CD4-positive, alpha-beta memory T cell (primary cell): ENCODE measurements at regions not wholly inside any gene's neighbourhood (a gene's known extent, or its start where the extent isn't known, plus 50 kb on each side); places are given as distances from the start of the nearest gene placed in this dataset.

ENCODE experiments used
- CTCF ChIA-PET: fragments of 350-600 bp; sonication (Branson Sonifier 250); formaldehyde crosslinking; loops from one replicate; lab custom pipeline; 2021; ENCODE audit warnings: inconsistent platforms; ENCODE audit not compliant: partially characterized antibody; lab: Charles Lee
- POLR2A ChIA-PET: fragments of 350-600 bp; sonication (Branson Sonifier 250); formaldehyde crosslinking; loops from one replicate; lab custom pipeline; 2021; ENCODE audit not compliant: partially characterized antibody; lab: Charles Lee
- DNase-seq, 5 donors: peaks; one replicate each; pipeline versions ENCODE4 v3.0.0 to v3.0.0-alpha.2; 2020 to 2022; ENCODE audit warnings: mixed read lengths in 1 of 5
- H3K27ac ChIP-seq: one replicate; pipeline ENCODE4 v1.7.0; 2013; ENCODE audit warnings: low read depth, low read length
- H3K27me3 ChIP-seq: 2 replicates; pipeline ENCODE4 v1.7.0; 2013; ENCODE audit warnings: mild to moderate bottlenecking, low read length, moderate library complexity; ENCODE audit not compliant: insufficient read depth
- H3K36me3 ChIP-seq: 2 replicates; pipeline ENCODE4 v1.7.0; 2013; ENCODE audit warnings: mild to moderate bottlenecking, low read length, moderate library complexity; ENCODE audit not compliant: insufficient read depth
- H3K4me1 ChIP-seq: 2 replicates; pipeline ENCODE4 v1.7.0; 2013; ENCODE audit warnings: mild to moderate bottlenecking, low read length, moderate library complexity; ENCODE audit not compliant: insufficient read depth
- H3K4me3 ChIP-seq, 2 donors: one replicate each; pipeline ENCODE4 v1.7.0; 2013; ENCODE audit warnings: low read length in 2 of 2, mild to moderate bottlenecking in 1 of 2
- H3K9me3 ChIP-seq, 2 donors: one replicate each; pipeline ENCODE4 v1.7.0; 2013; ENCODE audit warnings: low read length in 2 of 2, control low read depth in 1 of 2; ENCODE audit not compliant: control insufficient read depth in 1 of 2
- H3K27ac Mint-ChIP-seq, 7 donors: one replicate each; pipeline ENCODE4 v1.8.0; 2020 to 2021; ENCODE audit warnings: mixed read lengths in 7 of 7, mild to moderate bottlenecking in 6 of 7, inconsistent platforms in 3 of 7, moderate library complexity in 3 of 7
- H3K27me3 Mint-ChIP-seq, 2 donors: one replicate each; pipeline ENCODE4 v1.8.0; 2020 to 2021; ENCODE audit warnings: mixed read lengths in 2 of 2
- H3K36me3 Mint-ChIP-seq, 2 donors: one replicate each; pipeline ENCODE4 v1.8.0; 2020 to 2021; ENCODE audit warnings: mixed read lengths in 2 of 2, inconsistent platforms in 1 of 2, mild to moderate bottlenecking in 1 of 2
- H3K4me1 Mint-ChIP-seq, 4 donors: one replicate each; pipeline ENCODE4 v1.8.0; 2020 to 2021; ENCODE audit warnings: mixed read lengths in 4 of 4, mild to moderate bottlenecking in 1 of 4
- H3K4me3 Mint-ChIP-seq, 8 donors: one replicate each; pipeline ENCODE4 v1.8.0; 2020 to 2021; ENCODE audit warnings: mixed read lengths in 8 of 8, mild to moderate bottlenecking in 7 of 8, moderate library complexity in 6 of 8, inconsistent platforms in 3 of 8
- H3K9me3 Mint-ChIP-seq, 8 donors: one replicate each; pipeline ENCODE4 v1.8.0; 2020 to 2021; ENCODE audit warnings: mixed read lengths in 8 of 8, mild to moderate bottlenecking in 5 of 8, inconsistent platforms in 3 of 8, moderate library complexity in 1 of 8
- intact Hi-C: fragments of 100-400 bp; cut with micrococcal nuclease; formaldehyde crosslinking; loops from one replicate; pipeline ENCODE4 v1.15.1; 2023

GRCh38 chr15:38720893-38721567 lies 156.4 kb upstream of the RASGRP1 start:
- H3K4me3 Mint-ChIP-seq: no peak overlapping the region
- POLR2A ChIA-PET: no interaction called here
- CTCF ChIA-PET: no interaction called here
- no peak overlapping the region for H3K27ac ChIP-seq
- peaks cover 0 to 3% (median 0%) of the 10 kb centered on the region in 4 donors for H3K4me1 Mint-ChIP-seq
- H3K36me3 ChIP-seq: no peaks in the 10 kb centered on the region
- no peak overlapping the region for H3K4me3 ChIP-seq
- H3K27me3 Mint-ChIP-seq: peaks cover 0 to 2% of the 10 kb centered on the region in 2 donors
- no peaks in the 10 kb centered on the region for H3K9me3 ChIP-seq
- no peaks in the 10 kb centered on the region for H3K4me1 ChIP-seq
- DNase-seq: no peak
- no peaks in the 10 kb centered on the region for H3K36me3 Mint-ChIP-seq
- intact Hi-C loops: no loop called here
- no peak overlapping the region for H3K27ac Mint-ChIP-seq
- no peaks in the 10 kb centered on the region for H3K9me3 Mint-ChIP-seq
- H3K27me3 ChIP-seq: no peaks in the 10 kb centered on the region

GRCh38 chr15:38721568-38721945 lies 156.9 kb upstream of the RASGRP1 start:
- Mint-ChIP-seq H3K9me3 (no peaks in the 10 kb centered on the region), H3K27me3 (peaks cover 0 to 2% of the 10 kb centered on the region in 2 donors), H3K4me3 (no peak overlapping the region), H3K36me3 (no peaks in the 10 kb centered on the region), H3K27ac (no peak overlapping the region), H3K4me1 (peaks cover 0 to 3% (median 0%) of the 10 kb centered on the region in 4 donors)
- Histone ChIP-seq H3K36me3 (no peaks in the 10 kb centered on the region), H3K4me3 (no peak overlapping the region), H3K9me3 (no peaks in the 10 kb centered on the region), H3K27me3 (no peaks in the 10 kb centered on the region), H3K4me1 (no peaks in the 10 kb centered on the region), H3K27ac (no peak overlapping the region)
- CTCF ChIA-PET: no interaction called here
- POLR2A ChIA-PET: no interaction called here
- no peak for DNase-seq
- intact Hi-C loops: no loop called here

- peaks cover 0 to under 1% of the 10 kb centered on the region in 2 donors for H3K27me3 Mint-ChIP-seq
- Histone ChIP-seq H3K27ac (no peak overlapping the region), H3K27me3 (no peaks in the 10 kb centered on the region), H3K36me3 (no peaks in the 10 kb centered on the region), H3K4me3 (no peak overlapping the region), H3K4me1 (no peaks in the 10 kb centered on the region), H3K9me3 (no peaks in the 10 kb centered on the region)
- no peak for DNase-seq
- ChIA-PET POLR2A (no interaction called here), CTCF (interaction anchor here (0.8 to 4.1 kb wide), 5 partner anchors 12 to 282 kb away, joined by 3 to 19 read pairs (median 3); no protein-coding TSS in a partner anchor)
- H3K9me3 Mint-ChIP-seq: no peaks in the 10 kb centered on the region
- no peak overlapping the region for H3K27ac Mint-ChIP-seq
- intact Hi-C loops: no loop called here
- H3K4me1 Mint-ChIP-seq: peaks cover 0 to 3% (median 0%) of the 10 kb centered on the region in 4 donors
- H3K36me3 Mint-ChIP-seq: no peaks in the 10 kb centered on the region
- no peak overlapping the region for H3K4me3 Mint-ChIP-seq
These were observed 157.6 kb upstream of the RASGRP1 start for GRCh38 chr15:38722236-38722635.

- Histone ChIP-seq H3K9me3 (no peaks in the 10 kb centered on the region), H3K4me3 (no peak overlapping the region), H3K27ac (no peak overlapping the region), H3K36me3 (no peaks in the 10 kb centered on the region), H3K27me3 (no peaks in the 10 kb centered on the region), H3K4me1 (no peaks in the 10 kb centered on the region)
- peaks cover 0 to 3% (median 0%) of the 10 kb centered on the region in 4 donors for H3K4me1 Mint-ChIP-seq
- DNase-seq: no peak
- no peaks in the 10 kb centered on the region for H3K36me3 Mint-ChIP-seq
- POLR2A ChIA-PET: no interaction called here
- H3K27ac Mint-ChIP-seq: no peak overlapping the region
- H3K27me3 Mint-ChIP-seq: peaks cover 0 to 1% of the 10 kb centered on the region in 2 donors
- CTCF ChIA-PET: interaction anchor here (1.7 to 4.1 kb wide), 3 partner anchors 17 to 284 kb away, joined by 4 to 19 read pairs (median 12); no protein-coding TSS in a partner anchor
- H3K4me3 Mint-ChIP-seq: no peak overlapping the region
- no peaks in the 10 kb centered on the region for H3K9me3 Mint-ChIP-seq
- intact Hi-C loops: no loop called here
These were observed 160.2 kb upstream of the RASGRP1 start for GRCh38 chr15:38724827-38725226.

- no peaks in the 10 kb centered on the region for H3K27me3 ChIP-seq
- CTCF ChIA-PET: interaction anchor here (1.0 kb wide), 1 partner anchor 9 kb away, joined by 3 read pairs; no protein-coding TSS in a partner anchor
These were observed 161.6 kb upstream of the RASGRP1 start for GRCh38 chr15:38726187-38726586.

GRCh38 chr15:38733331-38733730 lies 168.7 kb upstream of the RASGRP1 start:
- Mint-ChIP-seq H3K4me1 (no peaks in the 10 kb centered on the region), H3K27ac (no peak overlapping the region), H3K9me3 (peaks cover 0 to 8% (median 5%) of the 10 kb centered on the region in 8 donors), H3K27me3 (peaks cover 0 to 11% of the 10 kb centered on the region in 2 donors), H3K36me3 (peaks cover 0 to 4% of the 10 kb centered on the region in 2 donors), H3K4me3 (no peak overlapping the region)
- DNase-seq: no peak
- no peak overlapping the region for H3K27ac ChIP-seq
- intact Hi-C loops: no loop called here
- H3K36me3 ChIP-seq: no peaks in the 10 kb centered on the region
- H3K4me3 ChIP-seq: no peak overlapping the region
- no peaks in the 10 kb centered on the region for H3K27me3 ChIP-seq
- POLR2A ChIA-PET: no interaction called here
- H3K4me1 ChIP-seq: no peaks in the 10 kb centered on the region
- CTCF ChIA-PET: no interaction called here
- no peaks in the 10 kb centered on the region for H3K9me3 ChIP-seq

More at GRCh38 chr15:38726187-38726586, 161.6 kb upstream of the RASGRP1 start:
- Mint-ChIP-seq H3K36me3 (no peaks in the 10 kb centered on the region), H3K27ac (no peak overlapping the region), H3K4me3 (no peak overlapping the region), H3K27me3 (peaks cover 0 to 3% of the 10 kb centered on the region in 2 donors), H3K4me1 (peaks cover 0 to 3% (median 0%) of the 10 kb centered on the region in 4 donors), H3K9me3 (no peaks in the 10 kb centered on the region)
- Histone ChIP-seq H3K4me3 (no peak overlapping the region), H3K4me1 (no peaks in the 10 kb centered on the region), H3K36me3 (no peaks in the 10 kb centered on the region), H3K9me3 (no peaks in the 10 kb centered on the region), H3K27ac (no peak overlapping the region)
- intact Hi-C loops: no loop called here
- POLR2A ChIA-PET: no interaction called here
- DNase-seq: no peak

GRCh38 chr15:38740206-38740605 lies 175.6 kb upstream of the RASGRP1 start:
- Mint-ChIP-seq H3K4me3 (no peak overlapping the region), H3K9me3 (no peaks in the 10 kb centered on the region), H3K27ac (no peak overlapping the region), H3K4me1 (no peaks in the 10 kb centered on the region), H3K36me3 (no peaks in the 10 kb centered on the region), H3K27me3 (peaks cover 4 to 9% of the 10 kb centered on the region in 2 donors)
- CTCF ChIA-PET: interaction anchor here (1.3 kb wide), 1 partner anchor 41 kb away, joined by 3 read pairs; no protein-coding TSS in a partner anchor
- intact Hi-C loops: no loop called here
- H3K4me3 ChIP-seq: no peak overlapping the region
- H3K4me1 ChIP-seq: no peaks in the 10 kb centered on the region
- no peak for DNase-seq
- H3K27me3 ChIP-seq: no peaks in the 10 kb centered on the region
- H3K36me3 ChIP-seq: no peaks in the 10 kb centered on the region
- POLR2A ChIA-PET: no interaction called here
- H3K27ac ChIP-seq: no peak overlapping the region
- no peaks in the 10 kb centered on the region for H3K9me3 ChIP-seq
